A673 (cell line): ENCODE measurements at regions not wholly inside any gene's neighbourhood (a gene's known extent, or its start where the extent isn't known, plus 50 kb on each side); places are given as distances from the start of the nearest gene placed in this dataset.

Experiments
- CTCF ChIP-seq: fragments of 300-800, 200-600 bp; sonication (generic); conservative IDR thresholded peaks from 2 replicates; pipeline ENCODE4 v1.5.1; 2017; ENCODE audit warnings: low read depth, mild to moderate bottlenecking, antibody characterized with exemption, low read length, moderate library complexity, mixed read lengths
- EZH2 ChIP-seq: fragments of 200-600 bp; sonication (generic); IDR thresholded peaks from 2 replicates; pipeline ENCODE4 v1.6.1; 2017; ENCODE audit warnings: borderline replicate concordance, low read depth, mild to moderate bottlenecking, mixed read lengths, antibody characterized with exemption, low read length; ENCODE audit not compliant: poor library complexity, severe bottlenecking

- TF ChIP-seq CTCF = no peak
- no peak for TF ChIP-seq EZH2
Measured at GRCh38 chr9:116096853-116097252, 56.7 kb upstream of the PAPPA start.
